HEK293T (cell line): ENCODE measurements at regions not wholly inside any gene's neighbourhood (a gene's known extent, or its start where the extent isn't known, plus 50 kb on each side); places are given as distances from the start of the nearest gene placed in this dataset.
"Not testable (repeated sequence)": the region's sequence is repeated elsewhere in the genome, so short reads cannot be mapped to it uniquely, and the experiment has no call there.

Experiments used
- ARNT ChIP-seq: fragments of 450-650 bp; IDR thresholded peaks from 2 replicates; pipeline ENCODE4 v1.6.1; 2017; ENCODE audit warnings: mild to moderate bottlenecking
- BHLHE40 ChIP-seq: fragments of 450-650 bp; IDR thresholded peaks from 2 replicates; pipeline ENCODE4 v1.6.1; 2016; ENCODE audit warnings: mild to moderate bottlenecking, moderate library complexity, borderline replicate concordance
- FOXA1 ChIP-seq: fragments of 450-650 bp; IDR thresholded peaks from 2 replicates; pipeline ENCODE4 v1.6.1; 2016; ENCODE audit warnings: mild to moderate bottlenecking
- FOXM1 ChIP-seq: fragments of 450-650 bp; IDR thresholded peaks from 2 replicates; pipeline ENCODE4 v1.6.1; 2017; ENCODE audit warnings: mild to moderate bottlenecking, borderline replicate concordance
- HDGF ChIP-seq: fragments of 450-650 bp; IDR thresholded peaks from 2 replicates; pipeline ENCODE4 v1.6.1; 2017; ENCODE audit warnings: antibody characterized with exemption, borderline replicate concordance
- LEF1 ChIP-seq: fragments of 450-650 bp; IDR thresholded peaks from 2 replicates; pipeline ENCODE4 v1.6.1; 2017; ENCODE audit warnings: mild to moderate bottlenecking, borderline replicate concordance
- NFRKB ChIP-seq: fragments of 450-650 bp; IDR thresholded peaks from 2 replicates; pipeline ENCODE4 v1.6.1; 2016; ENCODE audit warnings: mild to moderate bottlenecking, moderate library complexity
- SP1 ChIP-seq: fragments of 450-650 bp; IDR thresholded peaks from 2 replicates; pipeline ENCODE4 v1.6.1; 2017
- ZNF384 ChIP-seq: fragments of 450-650 bp; IDR thresholded peaks from 2 replicates; pipeline ENCODE4 v1.6.1; 2016

GRCh38 chr14:78013911-78014310, 156.3 kb upstream of the NRXN3 start:
- TF ChIP-seq NFRKB, FOXA1, FOXM1, SP1, HDGF, LEF1, ARNT, BHLHE40, ZNF384: not testable (repeated sequence)
